22Rv1 (cell line): ENCODE measurements at regions not wholly inside any gene's neighbourhood (a gene's known extent, or its start where the extent isn't known, plus 50 kb on each side); places are given as distances from the start of the nearest gene placed in this dataset.

Source experiments
- ZFX ChIP-seq: fragments of 450-650 bp; IDR thresholded peaks from 2 replicates; pipeline ENCODE4 v1.6.1; 2017; ENCODE audit warnings: antibody characterized with exemption, borderline replicate concordance
- TF ChIP-seq, protein P1 (sequence below): fragments of 450-650 bp; IDR thresholded peaks from 2 replicates; pipeline ENCODE4 v1.5.1; 2017; ENCODE audit warnings: mild to moderate bottlenecking

DNA sequence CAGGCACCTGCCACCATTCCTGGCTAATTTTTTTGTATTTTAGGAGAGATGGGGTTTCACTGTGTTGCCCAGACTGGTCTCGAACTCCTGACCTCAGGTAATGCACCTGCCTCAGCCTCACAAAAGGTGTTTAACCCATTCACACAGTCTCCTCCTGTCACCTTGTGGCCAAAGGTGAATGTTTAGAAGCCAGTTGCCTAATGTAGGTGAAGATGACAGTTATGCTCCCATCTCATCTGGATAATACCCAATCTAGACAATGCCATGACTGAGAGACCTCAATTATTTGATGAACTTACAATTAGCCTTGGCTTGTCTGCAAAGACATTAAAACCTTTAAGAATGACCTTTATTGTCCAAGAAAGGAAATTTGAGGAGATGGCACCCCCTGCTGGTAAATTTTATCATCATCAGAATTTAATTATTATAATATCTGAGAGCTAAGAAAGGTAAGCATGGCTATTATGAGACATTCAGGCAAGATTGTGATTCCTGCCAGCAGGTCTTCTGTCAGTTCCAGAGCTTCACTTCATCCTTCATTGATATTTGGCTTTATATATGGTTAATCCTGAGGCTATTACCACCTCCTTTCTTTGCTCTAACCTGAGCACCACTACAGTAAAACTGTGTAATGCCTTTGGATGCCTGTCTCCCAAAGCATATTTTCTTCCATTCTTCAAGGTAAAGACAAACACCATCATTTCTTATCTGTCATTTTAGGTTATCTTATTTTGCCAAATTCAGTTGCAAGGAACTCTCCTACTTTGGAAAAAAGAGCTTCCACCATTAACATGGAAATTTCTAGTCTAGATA, 117.6 kb downstream of the FAM124B start:
- TF ChIP-seq, protein P1, sequence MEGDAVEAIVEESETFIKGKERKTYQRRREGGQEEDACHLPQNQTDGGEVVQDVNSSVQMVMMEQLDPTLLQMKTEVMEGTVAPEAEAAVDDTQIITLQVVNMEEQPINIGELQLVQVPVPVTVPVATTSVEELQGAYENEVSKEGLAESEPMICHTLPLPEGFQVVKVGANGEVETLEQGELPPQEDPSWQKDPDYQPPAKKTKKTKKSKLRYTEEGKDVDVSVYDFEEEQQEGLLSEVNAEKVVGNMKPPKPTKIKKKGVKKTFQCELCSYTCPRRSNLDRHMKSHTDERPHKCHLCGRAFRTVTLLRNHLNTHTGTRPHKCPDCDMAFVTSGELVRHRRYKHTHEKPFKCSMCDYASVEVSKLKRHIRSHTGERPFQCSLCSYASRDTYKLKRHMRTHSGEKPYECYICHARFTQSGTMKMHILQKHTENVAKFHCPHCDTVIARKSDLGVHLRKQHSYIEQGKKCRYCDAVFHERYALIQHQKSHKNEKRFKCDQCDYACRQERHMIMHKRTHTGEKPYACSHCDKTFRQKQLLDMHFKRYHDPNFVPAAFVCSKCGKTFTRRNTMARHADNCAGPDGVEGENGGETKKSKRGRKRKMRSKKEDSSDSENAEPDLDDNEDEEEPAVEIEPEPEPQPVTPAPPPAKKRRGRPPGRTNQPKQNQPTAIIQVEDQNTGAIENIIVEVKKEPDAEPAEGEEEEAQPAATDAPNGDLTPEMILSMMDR, result peak; percentile 91
- no peak for TF ChIP-seq ZFX
